Stimulated activated naive CD8-positive, alpha-beta T cell treated with anti-CD3 and anti-CD28 coated beads, Interleukin-15, Interleukin-2, amounts not matched to agents 100 U/mL and 50 U/mL, for 24 hours (primary cell): ENCODE measurements at regions not wholly inside any gene's neighbourhood (a gene's known extent, or its start where the extent isn't known, plus 50 kb on each side); places are given as distances from the start of the nearest gene placed in this dataset.
"Not testable (repeated sequence)": the region's sequence is repeated elsewhere in the genome, so short reads cannot be mapped to it uniquely, and the experiment has no call there.

Source experiments
- ATAC-seq: fragments of 150-1000 bp; cut with Tn5 transposase; one replicate; pipeline ENCODE4 v1.10.0; 2021
- DNase-seq: peaks from one replicate; pipeline ENCODE4 v3.0.0; 2021

- no peak for ATAC-seq
- no peak for DNase-seq
Measured at GRCh38 chrX:140342410-140342809, 162.5 kb downstream of the SOX3 start.

- DNase-seq = no peak
- no peak for ATAC-seq
Measured at GRCh38 chrX:140337263-140337662, 167.6 kb downstream of the SOX3 start.

GRCh38 chrX:140318296-140318695, 186.6 kb downstream of the SOX3 start:
- ATAC-seq = no peak
- no peak for DNase-seq

- no peak for DNase-seq
- ATAC-seq = no peak
Measured at GRCh38 chrX:140317462-140317861, 187.4 kb downstream of the SOX3 start.

- ATAC-seq (no peak), DNase-seq (no peak)
Measured at GRCh38 chrX:140298960-140299825, 205.7 kb downstream of the SOX3 start.

- no peak for ATAC-seq
- no peak for DNase-seq
Measured at GRCh38 chrX:140297273-140297672, 207.6 kb downstream of the SOX3 start.

GRCh38 chrX:140292961-140293360, 211.9 kb downstream of the SOX3 start:
- DNase-seq (no peak), ATAC-seq (no peak)

- DNase-seq (no peak), ATAC-seq (no peak)
Measured at GRCh38 chrX:140292188-140292587, 212.7 kb downstream of the SOX3 start.

GRCh38 chrX:140274811-140275525, 229.9 kb downstream of the SOX3 start:
- ATAC-seq (no peak), DNase-seq (no peak)

- DNase-seq = no peak
- ATAC-seq = no peak
Measured at GRCh38 chrX:140273921-140274320, 230.9 kb downstream of the SOX3 start.

GRCh38 chrX:140250391-140250790, 254.5 kb downstream of the SOX3 start:
- DNase-seq (no peak), ATAC-seq (no peak)

- no peak for DNase-seq
- no peak for ATAC-seq
Measured at GRCh38 chrX:140249088-140249487, 255.8 kb downstream of the SOX3 start.

GRCh38 chrX:140229191-140229590, 263.9 kb upstream of the CXorf66 start:
- DNase-seq (no peak), ATAC-seq (no peak)

GRCh38 chrX:140226037-140226436, 260.7 kb upstream of the CXorf66 start:
- ATAC-seq, DNase-seq: not testable (repeated sequence)

- ATAC-seq, DNase-seq: not testable (repeated sequence)
Measured at GRCh38 chrX:140215894-140216293, 250.6 kb upstream of the CXorf66 start.

GRCh38 chrX:140214518-140214917, 249.2 kb upstream of the CXorf66 start:
- not testable (repeated sequence) for ATAC-seq

GRCh38 chrX:140206657-140207056, 241.3 kb upstream of the CXorf66 start:
- DNase-seq = no peak
- ATAC-seq = no peak

More at GRCh38 chrX:140214518-140214917, 249.2 kb upstream of the CXorf66 start:
- DNase-seq = not testable (repeated sequence)

GRCh38 chrX:140190441-140191108, 225.3 kb upstream of the CXorf66 start:
- ATAC-seq (no peak), DNase-seq (no peak)

GRCh38 chrX:140180585-140180984, 215.3 kb upstream of the CXorf66 start:
- DNase-seq (no peak), ATAC-seq (no peak)

GRCh38 chrX:140177821-140178220, 212.5 kb upstream of the CXorf66 start:
- ATAC-seq = no peak
- DNase-seq = no peak

- ATAC-seq (no peak), DNase-seq (no peak)
Measured at GRCh38 chrX:140172401-140172800, 207.1 kb upstream of the CXorf66 start.

GRCh38 chrX:140167551-140167950, 202.2 kb upstream of the CXorf66 start:
- no peak for DNase-seq
- no peak for ATAC-seq

GRCh38 chrX:140165849-140166248, 200.5 kb upstream of the CXorf66 start:
- ATAC-seq (no peak), DNase-seq (no peak)
